ENCODE measurements at regions not wholly inside any gene's neighbourhood (a gene's known extent, or its start where the extent isn't known, plus 50 kb on each side); places are given as distances from the start of the nearest gene placed in this dataset.

- no TSS peak for BruUV-seq (replicated peaks)
- H3K9me3 ChIP-seq (replicated peaks; ENCODE audit: control insufficient read depth, insufficient read depth, low read depth, low read length) = no peaks in the 10 kb centered on the region
- H3K9ac ChIP-seq (ENCODE audit: insufficient read depth in 1 of 2, low read depth in 2 of 2, low read length in 2 of 2) = no peak overlapping the region
- no peak overlapping the region for H3K27ac ChIP-seq (ENCODE audit: extremely low read depth, low read depth, low read length)
- in situ Hi-C loops (cut with MboI) = no loop called here
- no peak overlapping the region for H2AFZ ChIP-seq (ENCODE audit: low read depth, low read length)
- CTCF ChIA-PET (ENCODE audit: low intra/inter-chr PET ratio) = no interaction called here
- ATAC-seq = no peak
- H3K4me1 ChIP-seq (replicated peaks in 1 of 2; ENCODE audit: control insufficient read depth in 2 of 2, insufficient read depth in 2 of 2, low read length in 2 of 2) = no peaks in the 10 kb centered on the region
- 55% methylated on average over 3 of the region's 3 CpGs for WGBS (ENCODE audit: insufficient coverage, low coverage, missing lambda C conversion rate)
- no peaks in the 10 kb centered on the region for H3K79me2 ChIP-seq (ENCODE audit: control insufficient read depth, insufficient read depth, low read length)
- POLR2A ChIA-PET = no interaction called here
- no peaks in the 10 kb centered on the region for H3K27me3 ChIP-seq (ENCODE audit: control insufficient read depth in 2 of 2, insufficient read depth in 2 of 2, low read length in 2 of 2)
- no peak overlapping the region for H3K4me3 ChIP-seq
- intact Hi-C loops (cut with micrococcal nuclease) = no loop called here
- H4K20me1 ChIP-seq (replicated peaks; ENCODE audit: control insufficient read depth, insufficient read depth, low read length) = no peaks in the 10 kb centered on the region
- H3K9me1 ChIP-seq (ENCODE audit: control insufficient read depth, insufficient read depth, low read length) = no peaks in the 10 kb centered on the region
- H3K4me2 ChIP-seq (ENCODE audit: insufficient read depth, low read length) = no peak overlapping the region
- FAIRE-seq = no peak
- H3K36me3 ChIP-seq (ENCODE audit: control insufficient read depth, insufficient read depth, low read length) = no peaks in the 10 kb centered on the region
- DNase-seq (ENCODE audit: extremely low read depth in 1 of 4, low spot score in 3 of 4) = no peak
- TF ChIP-seq MNT (conservative IDR thresholded peaks at IDR 0.05) (no peak), SMARCA4 (IDR thresholded peaks at IDR 0.05) (no peak), SRSF3 (IDR thresholded peaks at IDR 0.05; ENCODE audit: insufficient read depth, low read length) (no peak), PHB (CRISPR knock-in tag; IDR thresholded peaks at IDR 0.05) (no peak), TCF15 (CRISPR knock-in tag; IDR thresholded peaks at IDR 0.05) (no peak), PRDM10 (IDR thresholded peaks at IDR 0.05; ENCODE audit: partially characterized antibody) (no peak), USF1 (CRISPR knock-in tag; IDR thresholded peaks at IDR 0.05) (no peak), RFX7 (CRISPR knock-in tag; IDR thresholded peaks at IDR 0.05) (no peak), HMBOX1 (IDR thresholded peaks at IDR 0.05) (no peak), ZZZ3 (IDR thresholded peaks at IDR 0.05) (no peak)
These were observed 51.7 kb upstream of the NFIB start for GRCh38 chr9:14365670-14366069.

Data from K562 (cell line).